ENCODE measurements at regions not wholly inside any gene's neighbourhood (a gene's known extent, or its start where the extent isn't known, plus 50 kb on each side); places are given as distances from the start of the nearest gene placed in this dataset.
"Not testable (repeated sequence)": the region's sequence is repeated elsewhere in the genome, so short reads cannot be mapped to it uniquely, and the experiment has no call there.

GRCh38 chr13:61575973-61576372 lies 160.3 kb upstream of the PCDH20 start:
- no peak for DNase-seq

DNA sequence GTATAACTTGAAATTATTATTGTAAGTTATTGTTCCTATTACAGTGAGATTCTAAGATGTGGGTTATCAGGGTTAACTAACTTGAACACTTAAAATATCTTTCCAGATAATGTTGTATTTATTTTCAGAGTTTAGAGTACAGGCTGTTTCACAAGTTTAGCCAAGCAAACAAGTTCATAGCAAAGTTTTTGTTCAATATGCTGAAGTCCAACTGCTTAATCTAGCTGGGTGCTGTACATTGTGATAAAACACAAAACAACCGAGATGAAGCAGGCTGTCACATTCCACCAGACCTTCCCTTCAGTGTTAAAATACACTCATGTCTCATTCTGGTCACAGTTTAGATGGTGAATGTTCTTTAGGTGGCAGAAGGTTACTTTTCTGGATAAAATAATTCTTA lies 148.0 kb upstream of the PCDH20 start:
- DNase-seq = no peak

DNA sequence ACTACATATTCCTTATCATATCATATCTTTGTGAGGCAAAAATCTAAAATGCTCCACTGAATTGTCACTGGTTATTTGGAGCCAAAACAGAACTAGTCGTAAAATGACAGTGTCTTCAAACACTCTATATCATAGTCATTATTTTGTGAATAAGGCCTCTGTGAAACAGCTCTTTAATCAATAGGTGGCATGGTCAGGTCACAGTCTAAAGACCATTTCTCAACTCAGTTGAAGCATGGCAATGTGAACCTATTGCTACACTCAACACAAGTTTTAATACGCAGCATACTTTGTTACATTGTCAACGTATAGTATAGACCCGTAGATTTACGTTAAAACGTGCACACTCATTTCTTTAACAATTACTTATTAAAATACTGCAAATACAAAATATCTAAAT lies 131.3 kb upstream of the PCDH20 start:
- no peak for DNase-seq

- no peak for DNase-seq
These were observed 130.8 kb upstream of the PCDH20 start for GRCh38 chr13:61546413-61546812.

DNA sequence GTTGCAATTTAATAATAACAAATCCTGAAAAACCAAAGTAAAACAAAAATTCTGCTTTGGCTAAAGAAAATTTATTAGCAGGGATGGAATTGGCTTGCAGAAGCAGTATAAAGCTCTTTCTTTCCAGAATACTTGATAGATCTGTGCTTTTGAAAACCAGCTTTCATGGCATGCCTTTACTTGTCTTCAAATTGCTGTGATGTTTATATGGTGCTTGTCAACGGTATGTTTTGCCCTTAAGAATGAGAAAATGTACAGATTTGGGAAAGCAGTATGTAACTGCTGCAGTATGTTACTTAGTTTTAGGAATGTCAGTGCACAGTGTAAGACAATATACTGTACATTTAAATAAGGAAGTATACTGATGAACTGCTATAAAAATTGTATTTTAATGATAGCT lies 120.8 kb upstream of the PCDH20 start:
- DNase-seq = no peak

GRCh38 chr13:61531383-61532065 lies 115.9 kb upstream of the PCDH20 start:
- DNase-seq = no peak

- not testable (repeated sequence) for DNase-seq
These were observed 103.6 kb upstream of the PCDH20 start for GRCh38 chr13:61519214-61519613.

GRCh38 chr13:61508936-61509335 lies 93.3 kb upstream of the PCDH20 start:
- no peak for DNase-seq

DNA sequence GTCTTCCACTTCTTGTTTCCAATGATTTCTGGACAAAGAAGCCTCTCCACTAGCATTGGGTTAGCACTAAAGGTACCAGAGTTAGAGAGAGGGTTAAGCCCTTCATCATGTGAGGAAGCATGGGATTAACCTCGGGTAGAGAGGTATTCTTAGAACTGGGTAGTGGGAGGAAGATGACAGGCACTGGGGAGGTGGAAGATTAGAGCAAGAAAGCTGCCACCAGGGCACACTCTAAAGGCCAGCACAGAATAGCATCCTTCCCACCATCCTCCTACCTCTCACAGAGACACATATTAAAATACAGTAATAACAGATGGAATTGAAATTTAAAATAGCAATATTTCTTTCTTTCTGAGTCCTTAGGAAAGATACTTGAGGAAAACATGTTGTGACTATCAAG lies 84.5 kb upstream of the PCDH20 start:
- DNase-seq = no peak

- no peak for DNase-seq
These were observed 80.0 kb upstream of the PCDH20 start for GRCh38 chr13:61495648-61496047.

DNA sequence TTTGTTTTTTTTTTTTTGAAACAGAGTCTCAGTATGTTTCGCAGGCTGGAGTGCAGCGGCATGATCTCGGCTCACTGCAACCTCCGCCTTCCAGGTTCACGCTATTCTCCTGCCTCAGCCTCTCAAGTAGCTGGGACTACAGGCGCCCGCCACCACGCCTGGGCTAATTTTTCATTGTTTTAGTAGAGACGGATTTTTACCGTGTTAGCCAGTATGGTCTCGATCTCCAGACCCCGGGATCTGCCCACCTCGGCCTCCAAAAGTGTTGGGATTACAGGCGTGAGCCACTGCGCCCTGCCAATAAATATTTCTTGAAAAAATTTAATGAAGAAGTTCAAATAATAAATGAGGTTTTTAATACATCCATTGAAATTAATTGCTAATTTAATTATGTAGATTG lies 77.9 kb upstream of the PCDH20 start:
- not testable (repeated sequence) for DNase-seq

GRCh38 chr13:61486496-61486895 lies 70.8 kb upstream of the PCDH20 start:
- no peak for DNase-seq

- no peak for DNase-seq
These were observed 69.6 kb upstream of the PCDH20 start for GRCh38 chr13:61485128-61485765.

DNA sequence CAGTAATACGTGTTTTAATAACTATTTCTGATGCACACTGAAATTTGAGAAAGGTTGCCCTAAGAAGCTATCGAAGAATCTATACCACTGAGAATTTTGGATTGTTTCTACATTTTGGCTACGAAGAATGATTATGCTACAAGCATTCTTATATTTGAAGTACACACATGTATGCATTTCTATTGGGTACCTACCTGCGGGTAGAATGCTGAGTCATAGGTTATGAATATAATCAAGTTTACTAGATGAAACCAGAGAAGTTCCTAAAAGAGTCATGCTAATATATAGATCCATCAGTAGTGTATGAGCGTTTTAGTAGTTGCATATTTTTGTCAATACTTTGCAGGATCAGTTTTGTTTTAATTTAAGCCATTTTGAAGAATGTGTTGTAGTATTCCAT lies 62.0 kb upstream of the PCDH20 start:
- no peak for DNase-seq

DNA sequence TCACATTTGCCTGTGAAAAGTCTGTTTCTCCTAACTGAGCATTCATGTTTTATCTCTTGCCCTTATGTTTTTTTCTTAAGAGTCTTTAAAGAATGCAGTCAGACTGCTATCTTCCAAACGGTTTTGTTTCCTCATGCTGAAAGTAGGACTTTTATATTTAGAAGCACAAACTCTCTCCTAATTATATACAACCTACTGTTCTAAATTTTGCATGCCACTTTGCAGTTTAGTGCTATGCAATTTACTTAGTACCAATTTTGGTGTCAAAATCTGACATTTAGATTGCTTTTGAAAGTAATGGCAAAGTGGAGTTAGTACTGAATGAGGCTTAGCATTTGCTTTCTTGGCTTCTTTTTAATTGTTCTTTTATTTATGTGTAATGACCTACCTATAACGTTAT lies 55.1 kb upstream of the PCDH20 start:
- DNase-seq = no peak

- no peak for DNase-seq
These were observed 50.6 kb upstream of the PCDH20 start for GRCh38 chr13:61466280-61466679.

All from DMS153 (cell line).